GM23248 (cell line): ENCODE measurements at regions not wholly inside any gene's neighbourhood (a gene's known extent, or its start where the extent isn't known, plus 50 kb on each side); places are given as distances from the start of the nearest gene placed in this dataset.
"Not testable (repeated sequence)": the region's sequence is repeated elsewhere in the genome, so short reads cannot be mapped to it uniquely, and the experiment has no call there.

Experiments used
- DNase-seq: peaks from one replicate; pipeline ENCODE4 v3.0.0-alpha.2; 2015
- H2AFZ ChIP-seq: fragments of 200-600 bp; sonication (generic); 2 replicates; pipeline ENCODE4 v1.6.1; 2016; ENCODE audit warnings: antibody characterized with exemption
- H3F3A ChIP-seq: fragments of 200-600 bp; sonication (generic); 2 replicates; pipeline ENCODE4 v1.6.1; 2016; ENCODE audit warnings: mild to moderate bottlenecking, antibody characterized with exemption, mixed run types; ENCODE audit not compliant: insufficient read depth
- H3K27ac ChIP-seq: fragments of 200-600 bp; sonication (generic); 2 replicates; pipeline ENCODE4 v1.5.1; 2016; ENCODE audit warnings: mild to moderate bottlenecking
- H3K27me3 ChIP-seq: fragments of 200-600 bp; sonication (generic); replicated peaks from 2 replicates; pipeline ENCODE4 v1.6.1; 2016; ENCODE audit warnings: mild to moderate bottlenecking; ENCODE audit not compliant: insufficient read depth
- H3K36me3 ChIP-seq: fragments of 200-600 bp; sonication (generic); 2 replicates; pipeline ENCODE4 v1.6.1; 2016; ENCODE audit warnings: low read depth, mild to moderate bottlenecking
- H3K4me1 ChIP-seq: fragments of 200-600 bp; sonication (generic); 2 replicates; pipeline ENCODE4 v1.6.1; 2016; ENCODE audit warnings: mild to moderate bottlenecking; ENCODE audit not compliant: insufficient read depth
- H3K4me2 ChIP-seq: fragments of 200-600 bp; sonication (generic); one replicate; pipeline ENCODE4 v1.6.1; 2016; ENCODE audit warnings: mild to moderate bottlenecking; ENCODE audit not compliant: unreplicated experiment
- H3K4me3 ChIP-seq: fragments of 200-600 bp; sonication (generic); 2 replicates; pipeline ENCODE4 v1.5.1; 2016; ENCODE audit warnings: mild to moderate bottlenecking
- H3K79me2 ChIP-seq: fragments of 200-600 bp; sonication (generic); 2 replicates; pipeline ENCODE4 v1.6.1; 2016; ENCODE audit warnings: mild to moderate bottlenecking; ENCODE audit not compliant: insufficient read depth
- H3K9ac ChIP-seq: fragments of 200-600 bp; sonication (generic); 2 replicates; pipeline ENCODE4 v1.6.1; 2016; ENCODE audit warnings: mild to moderate bottlenecking
- H3K9me2 ChIP-seq: fragments of 200-600 bp; sonication (generic); 2 replicates; pipeline ENCODE4 v1.6.1; 2016; ENCODE audit warnings: mixed run types, mild to moderate bottlenecking, moderate library complexity; ENCODE audit not compliant: insufficient read depth
- H3K9me3 ChIP-seq: fragments of 200-600 bp; sonication (generic); one replicate; pipeline ENCODE4 v1.6.1; 2017; ENCODE audit warnings: low read depth
- H4K20me1 ChIP-seq: fragments of 200-600 bp; sonication (generic); 2 replicates; pipeline ENCODE4 v1.6.0; 2016; ENCODE audit not compliant: insufficient read depth
- EZH2 ChIP-seq: fragments of 200-600 bp; sonication (generic); IDR thresholded peaks from 2 replicates; pipeline ENCODE4 v1.6.1; 2018; ENCODE audit warnings: antibody characterized with exemption, mild to moderate bottlenecking; ENCODE audit not compliant: insufficient read depth, poor library complexity, severe bottlenecking
- EZH2phosphoT487 ChIP-seq: fragments of 200-600 bp; sonication (generic); IDR thresholded peaks from 2 replicates; pipeline ENCODE4 v1.6.1; 2018; ENCODE audit warnings: antibody characterized with exemption, moderate library complexity, mild to moderate bottlenecking, low read depth; ENCODE audit not compliant: insufficient read depth
- WGBS, 2 experiments: methylation state at CpG; one replicate each; pipeline ENCODE4 v1.1.6; 2015 to 2017; ENCODE audit warnings: low lambda C conversion rate in 2 of 2, low coverage in 1 of 2; ENCODE audit errors: missing lambda C conversion rate in 2 of 2; 5-methylcytosine and 5-hydroxymethylcytosine counted together
- in situ Hi-C: fragments of 300-500 bp; cut with MboI; formaldehyde crosslinking; loops from 2 replicates; pipeline ENCODE4 v1.15.0; 2020

- in situ Hi-C loops, result loop anchor here (10.0 kb wide), 1 partner anchor 377 kb away; no protein-coding TSS in a partner anchor
- Histone ChIP-seq H3K27me3 (no peaks in the 10 kb centered on the region), H3K9ac (no peak overlapping the region), H3K9me3 (no peaks in the 10 kb centered on the region), H3K4me2 (no peak overlapping the region), H3K9me2 (no peaks in the 10 kb centered on the region), H3K79me2 (no peaks in the 10 kb centered on the region), H3K4me3 (no peak overlapping the region), H3F3A (no peaks in the 10 kb centered on the region), H3K27ac (no peak overlapping the region), H4K20me1 (no peaks in the 10 kb centered on the region), H3K36me3 (no peaks in the 10 kb centered on the region), H2AFZ (no peak overlapping the region), H3K4me1 (no peaks in the 10 kb centered on the region)
- DNase-seq, result peak; percentile 34
- WGBS, 2 experiments, result 53 to 57% methylated on average over 4 of the region's 4 CpGs
- TF ChIP-seq EZH2 (no peak), EZH2phosphoT487 (no peak)
Measured at GRCh38 chr14:59022144-59022543, 166.3 kb upstream of the DAAM1 start.

GRCh38 chr14:59026081-59026480, 162.4 kb upstream of the DAAM1 start:
- H3K79me2 ChIP-seq, result no peaks in the 10 kb centered on the region
- 93 to 95% methylated on average over 2 of the region's 2 CpGs for WGBS, 2 experiments
- H2AFZ ChIP-seq, result no peak overlapping the region
- no peaks in the 10 kb centered on the region for H3K9me2 ChIP-seq
- peaks cover 13% of the 10 kb centered on the region for H3K4me1 ChIP-seq
- in situ Hi-C loops, result loop anchor here (10.0 kb wide), 1 partner anchor 381 kb away; no protein-coding TSS in a partner anchor
- peaks cover 11% of the 10 kb centered on the region; the same call in 1 of the 2 replicates for H3F3A ChIP-seq
- TF ChIP-seq EZH2 (no peak), EZH2phosphoT487 (no peak)
- DNase-seq, result peak; percentile 11
- no peak overlapping the region for H3K27ac ChIP-seq
- no peak overlapping the region for H3K4me3 ChIP-seq
- no peaks in the 10 kb centered on the region for H3K9me3 ChIP-seq
- no peak overlapping the region for H3K4me2 ChIP-seq
- H3K27me3 ChIP-seq, result no peaks in the 10 kb centered on the region
- H3K9ac ChIP-seq, result no peak overlapping the region
- no peaks in the 10 kb centered on the region for H4K20me1 ChIP-seq
- no peaks in the 10 kb centered on the region for H3K36me3 ChIP-seq

GRCh38 chr14:59026640-59027039, 161.8 kb upstream of the DAAM1 start:
- DNase-seq, result peak; percentile 24
- H3K36me3 ChIP-seq, H3K4me2 ChIP-seq, H3K4me3 ChIP-seq, H3K27ac ChIP-seq, H3K9ac ChIP-seq, H2AFZ ChIP-seq, H4K20me1 ChIP-seq, H3K9me3 ChIP-seq, H3K79me2 ChIP-seq, H3K27me3 ChIP-seq, H3K9me2 ChIP-seq: not testable (repeated sequence)
- Histone ChIP-seq H3K4me1 (peaks cover 13% of the 10 kb centered on the region), H3F3A (peaks cover 11% of the 10 kb centered on the region; the same call in 1 of the 2 replicates)
- in situ Hi-C loops, result loop anchor here (10.0 kb wide), 1 partner anchor 382 kb away; no protein-coding TSS in a partner anchor
- WGBS, 2 experiments, result 79 to 100% methylated on average over 1 of the region's 1 CpG

GRCh38 chr14:59028476-59029202, 159.8 kb upstream of the DAAM1 start:
- Histone ChIP-seq H3K4me1 (peaks cover 18% of the 10 kb centered on the region), H3K79me2 (no peaks in the 10 kb centered on the region), H4K20me1 (no peaks in the 10 kb centered on the region), H3F3A (peaks cover 11% of the 10 kb centered on the region; the same call in 1 of the 2 replicates), H3K4me2 (peak overlapping the region; percentile 65), H3K36me3 (no peaks in the 10 kb centered on the region), H3K9me2 (no peaks in the 10 kb centered on the region), H3K9ac (peak overlapping the region; percentile 14; the same call in 1 of the 2 replicates), H3K4me3 (peak overlapping the region; percentile 32), H3K9me3 (no peaks in the 10 kb centered on the region), H3K27me3 (no peaks in the 10 kb centered on the region), H3K27ac (peak overlapping the region; percentile 39), H2AFZ (peak overlapping the region; percentile 43)
- in situ Hi-C loops, result loop anchor here (10.0 kb wide), 1 partner anchor 384 kb away; no protein-coding TSS in a partner anchor
- TF ChIP-seq EZH2phosphoT487 (no peak), EZH2 (no peak)
- 0 to 3% methylated on average over 5 of the region's 5 CpGs for WGBS, 2 experiments
- peak; percentile 95 for DNase-seq
